GM23338 (cell line): ENCODE measurements at regions not wholly inside any gene's neighbourhood (a gene's known extent, or its start where the extent isn't known, plus 50 kb on each side); places are given as distances from the start of the nearest gene placed in this dataset.

ENCODE experiments used
- ATAC-seq: fragments of 200-7000 bp; cut with Tn5 transposase; 3 replicates; pipeline ENCODE4 v1.9.1; 2020
- DNase-seq: peaks from one replicate; pipeline ENCODE4 v3.0.0-alpha.2; 2015; ENCODE audit warnings: low spot score
- H2AFZ ChIP-seq: fragments of 200-600 bp; sonication (generic); 2 replicates; pipeline ENCODE4 v1.8.0; 2016; ENCODE audit warnings: antibody characterized with exemption, mild to moderate bottlenecking, moderate library complexity
- H3F3A ChIP-seq: fragments of 200-600 bp; sonication (generic); replicated peaks from 2 replicates; pipeline ENCODE4 v1.8.0; 2017; ENCODE audit warnings: antibody characterized with exemption, mixed run types, low read depth
- H3K27ac ChIP-seq: fragments of 200-600 bp; sonication (generic); 2 replicates; pipeline ENCODE4 v1.6.1; 2016; ENCODE audit warnings: low read depth
- H3K27me3 ChIP-seq: fragments of 200-600 bp; sonication (generic); 2 replicates; pipeline ENCODE4 v1.8.0; 2016; ENCODE audit warnings: mild to moderate bottlenecking, mixed run types, moderate library complexity; ENCODE audit not compliant: insufficient read depth
- H3K36me3 ChIP-seq: fragments of 200-600 bp; sonication (generic); 2 replicates; pipeline ENCODE4 v1.8.0; 2016; ENCODE audit warnings: mild to moderate bottlenecking; ENCODE audit not compliant: insufficient read depth
- H3K4me1 ChIP-seq: fragments of 200-600 bp; sonication (generic); 2 replicates; pipeline ENCODE4 v1.8.0; 2016; ENCODE audit warnings: mild to moderate bottlenecking, moderate library complexity; ENCODE audit not compliant: insufficient read depth
- H3K4me2 ChIP-seq: fragments of 200-600 bp; sonication (generic); 2 replicates; pipeline ENCODE4 v1.7.1; 2017; ENCODE audit warnings: mixed run types
- H3K4me3 ChIP-seq: fragments of 200-600 bp; sonication (generic); 2 replicates; pipeline ENCODE4 v1.6.1; 2016; ENCODE audit warnings: mixed run types
- H3K79me2 ChIP-seq: fragments of 200-600 bp; sonication (generic); replicated peaks from 2 replicates; pipeline ENCODE4 v1.8.0; 2017; ENCODE audit warnings: mild to moderate bottlenecking; ENCODE audit not compliant: insufficient read depth
- H3K9me2 ChIP-seq: fragments of 200-600 bp; sonication (generic); 2 replicates; pipeline ENCODE4 v1.8.0; 2017; ENCODE audit not compliant: insufficient read depth
- H4K20me1 ChIP-seq: fragments of 200-600 bp; sonication (generic); replicated peaks from 2 replicates; pipeline ENCODE4 v1.8.0; 2017; ENCODE audit warnings: mild to moderate bottlenecking; ENCODE audit not compliant: insufficient read depth
- H3K27ac Mint-ChIP-seq: 2 replicates; pipeline ENCODE4 v1.8.0; 2020; ENCODE audit warnings: inconsistent platforms, mild to moderate bottlenecking, moderate library complexity, mixed read lengths
- H3K27me3 Mint-ChIP-seq: 3 replicates; pipeline ENCODE4 v1.8.0; 2022; ENCODE audit warnings: low read depth, mild to moderate bottlenecking, moderate library complexity, mixed read lengths, inconsistent platforms; ENCODE audit not compliant: insufficient read depth, poor library complexity
- H3K36me3 Mint-ChIP-seq: 3 replicates; pipeline ENCODE4 v1.8.0; 2021; ENCODE audit warnings: low read depth, mild to moderate bottlenecking, inconsistent platforms, moderate library complexity, mixed read lengths
- H3K4me1 Mint-ChIP-seq: 3 replicates; pipeline ENCODE4 v1.8.0; 2020; ENCODE audit warnings: mild to moderate bottlenecking, inconsistent platforms, mixed read lengths
- H3K4me3 Mint-ChIP-seq: 3 replicates; pipeline ENCODE4 v1.8.0; 2021; ENCODE audit warnings: moderate library complexity, mild to moderate bottlenecking, inconsistent platforms, mixed read lengths
- H3K9me3 Mint-ChIP-seq: 3 replicates; pipeline ENCODE4 v1.8.0; 2020; ENCODE audit warnings: moderate library complexity, mild to moderate bottlenecking, inconsistent platforms, mixed read lengths
- TF ChIP-seq, protein P1 (sequence below): IDR thresholded peaks from one replicate; pipeline ENCODE4 v1.6.1; 2018; ENCODE audit warnings: antibody characterized with exemption; ENCODE audit not compliant: unreplicated experiment
- TF ChIP-seq, protein P2 (sequence below): fragments of 250-450 bp; sonication (Bioruptor Pico); IDR thresholded peaks from 2 replicates; pipeline ENCODE4 v1.5.0; 2020; ENCODE audit warnings: mild to moderate bottlenecking, moderate library complexity

DNA sequence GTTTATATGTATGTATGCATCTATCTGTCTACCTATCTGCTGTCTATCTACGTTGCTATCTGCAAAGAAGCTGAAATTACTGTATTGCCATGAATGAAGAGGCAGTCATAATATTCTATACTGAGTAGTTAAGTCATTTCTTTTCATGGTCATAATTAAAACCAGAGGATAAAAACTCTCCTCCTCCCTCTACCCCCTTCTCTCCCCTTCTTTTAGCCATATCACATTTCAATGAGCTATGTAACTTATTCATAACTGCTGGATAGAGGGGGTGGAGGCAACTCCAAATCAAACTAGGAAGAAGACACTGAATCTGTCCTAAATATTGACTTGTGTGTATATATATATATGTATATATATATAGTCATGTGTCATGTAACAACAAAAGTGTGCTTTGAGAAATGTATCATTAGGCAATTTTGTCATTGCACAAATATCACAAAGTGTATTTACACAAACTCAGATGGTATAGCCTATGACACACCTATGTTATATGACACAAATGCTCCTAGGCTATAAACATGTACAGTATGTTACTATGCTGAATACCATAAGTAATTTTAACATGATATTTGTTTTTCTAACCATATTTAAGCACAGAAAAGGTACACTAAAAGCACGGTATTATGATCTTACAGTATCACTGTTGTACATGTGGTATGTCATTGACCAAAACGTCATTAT is 229.7 kb upstream of the KCNMB2 start:
- no peaks in the 10 kb centered on the region for H3K9me3 Mint-ChIP-seq
- Histone ChIP-seq H2AFZ (no peak overlapping the region), H3K4me3 (no peak overlapping the region), H4K20me1 (no peaks in the 10 kb centered on the region), H3K27ac (no peak overlapping the region), H3K36me3 (no peaks in the 10 kb centered on the region), H3K9me2 (no peaks in the 10 kb centered on the region), H3K4me1 (no peaks in the 10 kb centered on the region), H3F3A (no peaks in the 10 kb centered on the region), H3K79me2 (no peaks in the 10 kb centered on the region), H3K4me2 (no peak overlapping the region), H3K27me3 (no peaks in the 10 kb centered on the region)
- no peak overlapping the region for H3K4me3 Mint-ChIP-seq
- H3K27ac Mint-ChIP-seq, result no peak overlapping the region
- TF ChIP-seq, protein P1, sequence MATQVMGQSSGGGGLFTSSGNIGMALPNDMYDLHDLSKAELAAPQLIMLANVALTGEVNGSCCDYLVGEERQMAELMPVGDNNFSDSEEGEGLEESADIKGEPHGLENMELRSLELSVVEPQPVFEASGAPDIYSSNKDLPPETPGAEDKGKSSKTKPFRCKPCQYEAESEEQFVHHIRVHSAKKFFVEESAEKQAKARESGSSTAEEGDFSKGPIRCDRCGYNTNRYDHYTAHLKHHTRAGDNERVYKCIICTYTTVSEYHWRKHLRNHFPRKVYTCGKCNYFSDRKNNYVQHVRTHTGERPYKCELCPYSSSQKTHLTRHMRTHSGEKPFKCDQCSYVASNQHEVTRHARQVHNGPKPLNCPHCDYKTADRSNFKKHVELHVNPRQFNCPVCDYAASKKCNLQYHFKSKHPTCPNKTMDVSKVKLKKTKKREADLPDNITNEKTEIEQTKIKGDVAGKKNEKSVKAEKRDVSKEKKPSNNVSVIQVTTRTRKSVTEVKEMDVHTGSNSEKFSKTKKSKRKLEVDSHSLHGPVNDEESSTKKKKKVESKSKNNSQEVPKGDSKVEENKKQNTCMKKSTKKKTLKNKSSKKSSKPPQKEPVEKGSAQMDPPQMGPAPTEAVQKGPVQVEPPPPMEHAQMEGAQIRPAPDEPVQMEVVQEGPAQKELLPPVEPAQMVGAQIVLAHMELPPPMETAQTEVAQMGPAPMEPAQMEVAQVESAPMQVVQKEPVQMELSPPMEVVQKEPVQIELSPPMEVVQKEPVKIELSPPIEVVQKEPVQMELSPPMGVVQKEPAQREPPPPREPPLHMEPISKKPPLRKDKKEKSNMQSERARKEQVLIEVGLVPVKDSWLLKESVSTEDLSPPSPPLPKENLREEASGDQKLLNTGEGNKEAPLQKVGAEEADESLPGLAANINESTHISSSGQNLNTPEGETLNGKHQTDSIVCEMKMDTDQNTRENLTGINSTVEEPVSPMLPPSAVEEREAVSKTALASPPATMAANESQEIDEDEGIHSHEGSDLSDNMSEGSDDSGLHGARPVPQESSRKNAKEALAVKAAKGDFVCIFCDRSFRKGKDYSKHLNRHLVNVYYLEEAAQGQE, result no peak
- TF ChIP-seq, protein P2, sequence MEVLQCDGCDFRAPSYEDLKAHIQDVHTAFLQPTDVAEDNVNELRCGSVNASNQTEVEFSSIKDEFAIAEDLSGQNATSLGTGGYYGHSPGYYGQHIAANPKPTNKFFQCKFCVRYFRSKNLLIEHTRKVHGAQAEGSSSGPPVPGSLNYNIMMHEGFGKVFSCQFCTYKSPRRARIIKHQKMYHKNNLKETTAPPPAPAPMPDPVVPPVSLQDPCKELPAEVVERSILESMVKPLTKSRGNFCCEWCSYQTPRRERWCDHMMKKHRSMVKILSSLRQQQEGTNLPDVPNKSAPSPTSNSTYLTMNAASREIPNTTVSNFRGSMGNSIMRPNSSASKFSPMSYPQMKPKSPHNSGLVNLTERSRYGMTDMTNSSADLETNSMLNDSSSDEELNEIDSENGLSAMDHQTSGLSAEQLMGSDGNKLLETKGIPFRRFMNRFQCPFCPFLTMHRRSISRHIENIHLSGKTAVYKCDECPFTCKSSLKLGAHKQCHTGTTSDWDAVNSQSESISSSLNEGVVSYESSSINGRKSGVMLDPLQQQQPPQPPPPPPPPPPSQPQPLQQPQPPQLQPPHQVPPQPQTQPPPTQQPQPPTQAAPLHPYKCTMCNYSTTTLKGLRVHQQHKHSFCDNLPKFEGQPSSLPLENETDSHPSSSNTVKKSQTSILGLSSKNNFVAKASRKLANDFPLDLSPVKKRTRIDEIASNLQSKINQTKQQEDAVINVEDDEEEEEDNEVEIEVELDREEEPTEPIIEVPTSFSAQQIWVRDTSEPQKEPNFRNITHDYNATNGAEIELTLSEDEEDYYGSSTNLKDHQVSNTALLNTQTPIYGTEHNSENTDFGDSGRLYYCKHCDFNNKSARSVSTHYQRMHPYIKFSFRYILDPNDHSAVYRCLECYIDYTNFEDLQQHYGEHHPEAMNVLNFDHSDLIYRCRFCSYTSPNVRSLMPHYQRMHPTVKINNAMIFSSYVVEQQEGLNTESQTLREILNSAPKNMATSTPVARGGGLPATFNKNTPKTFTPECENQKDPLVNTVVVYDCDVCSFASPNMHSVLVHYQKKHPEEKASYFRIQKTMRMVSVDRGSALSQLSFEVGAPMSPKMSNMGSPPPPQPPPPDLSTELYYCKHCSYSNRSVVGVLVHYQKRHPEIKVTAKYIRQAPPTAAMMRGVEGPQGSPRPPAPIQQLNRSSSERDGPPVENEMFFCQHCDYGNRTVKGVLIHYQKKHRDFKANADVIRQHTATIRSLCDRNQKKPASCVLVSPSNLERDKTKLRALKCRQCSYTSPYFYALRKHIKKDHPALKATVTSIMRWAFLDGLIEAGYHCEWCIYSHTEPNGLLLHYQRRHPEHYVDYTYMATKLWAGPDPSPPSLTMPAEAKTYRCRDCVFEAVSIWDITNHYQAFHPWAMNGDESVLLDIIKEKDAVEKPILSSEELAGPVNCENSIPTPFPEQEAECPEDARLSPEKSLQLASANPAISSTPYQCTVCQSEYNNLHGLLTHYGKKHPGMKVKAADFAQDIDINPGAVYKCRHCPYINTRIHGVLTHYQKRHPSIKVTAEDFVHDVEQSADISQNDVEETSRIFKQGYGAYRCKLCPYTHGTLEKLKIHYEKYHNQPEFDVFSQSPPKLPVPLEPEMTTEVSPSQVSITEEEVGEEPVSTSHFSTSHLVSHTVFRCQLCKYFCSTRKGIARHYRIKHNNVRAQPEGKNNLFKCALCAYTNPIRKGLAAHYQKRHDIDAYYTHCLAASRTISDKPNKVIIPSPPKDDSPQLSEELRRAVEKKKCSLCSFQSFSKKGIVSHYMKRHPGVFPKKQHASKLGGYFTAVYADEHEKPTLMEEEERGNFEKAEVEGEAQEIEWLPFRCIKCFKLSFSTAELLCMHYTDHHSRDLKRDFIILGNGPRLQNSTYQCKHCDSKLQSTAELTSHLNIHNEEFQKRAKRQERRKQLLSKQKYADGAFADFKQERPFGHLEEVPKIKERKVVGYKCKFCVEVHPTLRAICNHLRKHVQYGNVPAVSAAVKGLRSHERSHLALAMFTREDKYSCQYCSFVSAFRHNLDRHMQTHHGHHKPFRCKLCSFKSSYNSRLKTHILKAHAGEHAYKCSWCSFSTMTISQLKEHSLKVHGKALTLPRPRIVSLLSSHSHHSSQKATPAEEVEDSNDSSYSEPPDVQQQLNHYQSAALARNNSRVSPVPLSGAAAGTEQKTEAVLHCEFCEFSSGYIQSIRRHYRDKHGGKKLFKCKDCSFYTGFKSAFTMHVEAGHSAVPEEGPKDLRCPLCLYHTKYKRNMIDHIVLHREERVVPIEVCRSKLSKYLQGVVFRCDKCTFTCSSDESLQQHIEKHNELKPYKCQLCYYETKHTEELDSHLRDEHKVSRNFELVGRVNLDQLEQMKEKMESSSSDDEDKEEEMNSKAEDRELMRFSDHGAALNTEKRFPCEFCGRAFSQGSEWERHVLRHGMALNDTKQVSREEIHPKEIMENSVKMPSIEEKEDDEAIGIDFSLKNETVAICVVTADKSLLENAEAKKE (CRISPR knock-in tag), result no peak
- ATAC-seq (no peak), DNase-seq (no peak)
- no peaks in the 10 kb centered on the region for H3K27me3 Mint-ChIP-seq
- no peaks in the 10 kb centered on the region for H3K4me1 Mint-ChIP-seq
- no peaks in the 10 kb centered on the region for H3K36me3 Mint-ChIP-seq
